OCI-LY7 (cell line): ENCODE measurements at regions not wholly inside any gene's neighbourhood (a gene's known extent, or its start where the extent isn't known, plus 50 kb on each side); places are given as distances from the start of the nearest gene placed in this dataset.

Experiments
- EZH2phosphoT487 ChIP-seq: fragments of 200-600 bp; sonication (generic); IDR thresholded peaks from 2 replicates; pipeline ENCODE4 v1.6.1; 2018; ENCODE audit warnings: low read depth, borderline replicate concordance, mild to moderate bottlenecking, mixed run types, antibody characterized with exemption, low read length, moderate library complexity, mixed read lengths
- TF ChIP-seq, protein P1 (sequence below): fragments of 200-600 bp; sonication (generic); conservative IDR thresholded peaks from 2 replicates; pipeline ENCODE4 v1.5.1; 2014; ENCODE audit warnings: mild to moderate bottlenecking, antibody characterized with exemption, low read length, moderate library complexity, mixed read lengths

DNA sequence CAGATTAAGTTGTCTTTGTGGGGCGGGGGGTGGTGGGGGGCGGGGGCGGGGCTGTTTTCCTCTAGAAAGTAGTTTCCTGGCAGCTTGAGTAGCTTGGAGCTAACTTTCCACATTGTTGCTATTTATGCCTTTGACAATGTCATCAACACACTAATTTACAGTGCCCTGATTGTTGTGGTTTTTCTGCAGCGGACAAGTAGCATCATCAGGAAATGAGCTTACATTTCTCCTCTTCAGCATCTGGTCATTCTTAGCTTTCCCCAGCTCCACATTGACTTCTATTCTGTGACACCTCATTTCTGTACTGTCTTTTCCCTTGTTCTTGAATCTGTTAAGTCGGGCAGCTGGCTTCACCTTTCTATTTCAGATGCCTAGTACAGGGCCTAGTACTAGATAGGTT, 112.3 kb upstream of the RAD23B start:
- TF ChIP-seq EZH2phosphoT487 = no peak
- TF ChIP-seq, protein P1, sequence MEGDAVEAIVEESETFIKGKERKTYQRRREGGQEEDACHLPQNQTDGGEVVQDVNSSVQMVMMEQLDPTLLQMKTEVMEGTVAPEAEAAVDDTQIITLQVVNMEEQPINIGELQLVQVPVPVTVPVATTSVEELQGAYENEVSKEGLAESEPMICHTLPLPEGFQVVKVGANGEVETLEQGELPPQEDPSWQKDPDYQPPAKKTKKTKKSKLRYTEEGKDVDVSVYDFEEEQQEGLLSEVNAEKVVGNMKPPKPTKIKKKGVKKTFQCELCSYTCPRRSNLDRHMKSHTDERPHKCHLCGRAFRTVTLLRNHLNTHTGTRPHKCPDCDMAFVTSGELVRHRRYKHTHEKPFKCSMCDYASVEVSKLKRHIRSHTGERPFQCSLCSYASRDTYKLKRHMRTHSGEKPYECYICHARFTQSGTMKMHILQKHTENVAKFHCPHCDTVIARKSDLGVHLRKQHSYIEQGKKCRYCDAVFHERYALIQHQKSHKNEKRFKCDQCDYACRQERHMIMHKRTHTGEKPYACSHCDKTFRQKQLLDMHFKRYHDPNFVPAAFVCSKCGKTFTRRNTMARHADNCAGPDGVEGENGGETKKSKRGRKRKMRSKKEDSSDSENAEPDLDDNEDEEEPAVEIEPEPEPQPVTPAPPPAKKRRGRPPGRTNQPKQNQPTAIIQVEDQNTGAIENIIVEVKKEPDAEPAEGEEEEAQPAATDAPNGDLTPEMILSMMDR = no peak
